ENCODE measurements at regions not wholly inside any gene's neighbourhood (a gene's known extent, or its start where the extent isn't known, plus 50 kb on each side); places are given as distances from the start of the nearest gene placed in this dataset.

DNA sequence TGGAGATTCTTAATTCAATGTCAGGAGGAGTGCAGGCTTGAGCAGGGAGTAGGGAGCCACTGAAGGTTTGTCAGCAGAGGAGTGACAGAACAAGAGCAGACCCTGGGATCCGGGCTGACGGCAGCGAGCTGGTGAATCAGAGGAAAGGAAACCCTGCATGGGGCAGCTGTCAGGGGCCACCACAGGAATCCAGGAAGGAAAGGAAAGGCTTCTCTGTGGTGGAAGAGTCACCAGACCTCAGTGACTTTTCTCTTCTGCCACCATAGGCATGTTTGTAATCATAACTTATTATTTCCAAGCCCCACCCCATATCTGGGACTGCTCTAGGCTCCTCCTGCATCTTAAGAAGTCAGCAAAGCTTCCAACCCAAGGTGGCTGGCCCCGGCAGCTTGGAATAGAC, 150.9 kb downstream of the BCOR start:
- Histone ChIP-seq H3K27ac (ENCODE audit: control insufficient read depth, insufficient read depth, low read length) (no peak overlapping the region), H3K4me1 (ENCODE audit: control insufficient read depth, extremely low read depth, insufficient read depth, low read length) (peaks cover 3% of the 10 kb centered on the region), H3K9ac (ENCODE audit: control insufficient read depth, extremely low read depth, insufficient read depth, low read length) (no peak overlapping the region), H3K79me2 (ENCODE audit: control insufficient read depth, insufficient read depth, low read length) (no peaks in the 10 kb centered on the region), H2AFZ (ENCODE audit: control insufficient read depth, low read length) (no peak overlapping the region), H3K36me3 (ENCODE audit: control insufficient read depth in 2 of 2, extremely low read depth in 1 of 2, insufficient read depth in 2 of 2, low read length in 2 of 2) (no peaks in the 10 kb centered on the region), H3K9me3 (ENCODE audit: control insufficient read depth, low read depth, low read length) (no peaks in the 10 kb centered on the region), H3K27me3 (ENCODE audit: control insufficient read depth, extremely low read depth, insufficient read depth, low read length) (no peaks in the 10 kb centered on the region), H3K4me2 (ENCODE audit: control insufficient read depth, extremely low read depth, insufficient read depth, low read depth, low read length) (no peak overlapping the region), H4K20me1 (ENCODE audit: control insufficient read depth, extremely low read depth, insufficient read depth, low read length) (no peaks in the 10 kb centered on the region), H3K9me1 (ENCODE audit: control insufficient read depth, extremely low read depth, insufficient read depth, low read length) (no peaks in the 10 kb centered on the region), H3K4me3 (ENCODE audit: control insufficient read depth in 2 of 3, extremely low read depth in 1 of 3, insufficient read depth in 2 of 3, low read depth in 1 of 3, low read length in 3 of 3) (no peak overlapping the region)
- DNase-seq (ENCODE audit: low read depth, low spot score) = no peak
- TF ChIP-seq CTCF (optimal IDR thresholded peaks at IDR 0.05 in 1 of 3, IDR thresholded peaks at IDR 0.05 in 1 of 3, conservative IDR thresholded peaks at IDR 0.05 in 1 of 3; ENCODE audit: extremely low read depth in 1 of 3, insufficient read depth in 2 of 3, low read length in 3 of 3) = no peak
- no peak for TF ChIP-seq EZH2 (IDR thresholded peaks at IDR 0.05; ENCODE audit: low read length)
- dilution Hi-C loops (cut with MboI; ENCODE audit: extremely low pct_ligation_motif_present, low sequenced_read_pairs) = no loop called here
- FAIRE-seq = no peak

- Histone ChIP-seq H3K36me3 (ENCODE audit: control insufficient read depth in 2 of 2, extremely low read depth in 1 of 2, insufficient read depth in 2 of 2, low read length in 2 of 2) (no peaks in the 10 kb centered on the region), H3K27me3 (ENCODE audit: control insufficient read depth, extremely low read depth, insufficient read depth, low read length) (no peaks in the 10 kb centered on the region), H2AFZ (ENCODE audit: control insufficient read depth, low read length) (no peak overlapping the region), H3K9ac (ENCODE audit: control insufficient read depth, extremely low read depth, insufficient read depth, low read length) (no peak overlapping the region), H4K20me1 (ENCODE audit: control insufficient read depth, extremely low read depth, insufficient read depth, low read length) (no peaks in the 10 kb centered on the region), H3K4me3 (ENCODE audit: control insufficient read depth in 2 of 3, extremely low read depth in 1 of 3, insufficient read depth in 2 of 3, low read depth in 1 of 3, low read length in 3 of 3) (no peak overlapping the region), H3K27ac (ENCODE audit: control insufficient read depth, insufficient read depth, low read length) (no peak overlapping the region), H3K4me1 (ENCODE audit: control insufficient read depth, extremely low read depth, insufficient read depth, low read length) (peaks cover 3% of the 10 kb centered on the region), H3K4me2 (ENCODE audit: control insufficient read depth, extremely low read depth, insufficient read depth, low read depth, low read length) (no peak overlapping the region), H3K9me1 (ENCODE audit: control insufficient read depth, extremely low read depth, insufficient read depth, low read length) (no peaks in the 10 kb centered on the region), H3K79me2 (ENCODE audit: control insufficient read depth, insufficient read depth, low read length) (no peaks in the 10 kb centered on the region), H3K9me3 (ENCODE audit: control insufficient read depth, low read depth, low read length) (no peaks in the 10 kb centered on the region)
- dilution Hi-C loops (cut with MboI; ENCODE audit: extremely low pct_ligation_motif_present, low sequenced_read_pairs) = no loop called here
- TF ChIP-seq EZH2 (IDR thresholded peaks at IDR 0.05; ENCODE audit: low read length) = no peak
- TF ChIP-seq CTCF (optimal IDR thresholded peaks at IDR 0.05 in 1 of 3, IDR thresholded peaks at IDR 0.05 in 1 of 3, conservative IDR thresholded peaks at IDR 0.05 in 1 of 3; ENCODE audit: extremely low read depth in 1 of 3, insufficient read depth in 2 of 3, low read length in 3 of 3) = no peak
- FAIRE-seq = no peak
- DNase-seq (ENCODE audit: low read depth, low spot score) = no peak
These were observed 149.2 kb downstream of the BCOR start for GRCh38 chrX:39948582-39948981.

Data from keratinocyte (primary cell).